ENCODE measurements at regions not wholly inside any gene's neighbourhood (a gene's known extent, or its start where the extent isn't known, plus 50 kb on each side); places are given as distances from the start of the nearest gene placed in this dataset.

- Histone ChIP-seq H3K4me1 (ENCODE audit: insufficient read depth, low read length) (no peaks in the 10 kb centered on the region), H3K4me3 (ENCODE audit: low read length) (no peak overlapping the region), H3K27ac (ENCODE audit: low read depth in 1 of 2, low read length in 2 of 2) (no peak overlapping the region), H3K9me3 (ENCODE audit: control insufficient read depth in 1 of 2, insufficient read depth in 1 of 2, low read length in 2 of 2) (no peaks in the 10 kb centered on the region), H3K27me3 (ENCODE audit: control insufficient read depth in 1 of 2, insufficient read depth in 2 of 2, low read length in 2 of 2) (no peaks in the 10 kb centered on the region), H3K36me3 (ENCODE audit: insufficient read depth, low read length) (no peaks in the 10 kb centered on the region)
- no peaks in the 10 kb centered on the region for H3K36me3 Mint-ChIP-seq (ENCODE audit: low read depth)
- CTCF ChIA-PET: no interaction called here
- no peak for TF ChIP-seq CTCF (IDR thresholded peaks at IDR 0.05)
- intact Hi-C loops (cut with DNase I, micrococcal nuclease): no loop called here
- ATAC-seq (ENCODE audit: poor library complexity): no peak
- POLR2A ChIA-PET: no interaction called here
- H3K27me3 Mint-ChIP-seq: no peaks in the 10 kb centered on the region
- no peak overlapping the region for H3K4me3 Mint-ChIP-seq
- no peak overlapping the region for H3K27ac Mint-ChIP-seq
- no peaks in the 10 kb centered on the region for H3K9me3 Mint-ChIP-seq
- no peaks in the 10 kb centered on the region for H3K4me1 Mint-ChIP-seq (ENCODE audit: low read depth)
- no peak for DNase-seq
These were observed 112.5 kb upstream of the MAP9 start for GRCh38 chr4:155489271-155489670.

- intact Hi-C loops (cut with DNase I, micrococcal nuclease): no loop called here
- Mint-ChIP-seq H3K4me1 (ENCODE audit: low read depth) (no peaks in the 10 kb centered on the region), H3K4me3 (no peak overlapping the region), H3K9me3 (no peaks in the 10 kb centered on the region), H3K27ac (no peak overlapping the region), H3K36me3 (ENCODE audit: low read depth) (no peaks in the 10 kb centered on the region), H3K27me3 (no peaks in the 10 kb centered on the region)
- ChIA-PET POLR2A (no interaction called here), CTCF (no interaction called here)
- Histone ChIP-seq H3K9me3 (ENCODE audit: control insufficient read depth in 1 of 2, insufficient read depth in 1 of 2, low read length in 2 of 2) (no peaks in the 10 kb centered on the region), H3K36me3 (ENCODE audit: insufficient read depth, low read length) (no peaks in the 10 kb centered on the region), H3K27me3 (ENCODE audit: control insufficient read depth in 1 of 2, insufficient read depth in 2 of 2, low read length in 2 of 2) (no peaks in the 10 kb centered on the region), H3K4me3 (ENCODE audit: low read length) (no peak overlapping the region), H3K4me1 (ENCODE audit: insufficient read depth, low read length) (no peaks in the 10 kb centered on the region), H3K27ac (ENCODE audit: low read depth in 1 of 2, low read length in 2 of 2) (no peak overlapping the region)
- no peak for TF ChIP-seq CTCF (IDR thresholded peaks at IDR 0.05)
- no peak for DNase-seq
- no peak for ATAC-seq (ENCODE audit: poor library complexity)
These were observed 111.9 kb upstream of the MAP9 start for GRCh38 chr4:155488691-155489090.

- DNase-seq (no peak), ATAC-seq (ENCODE audit: poor library complexity) (no peak)
- H3K36me3 ChIP-seq (ENCODE audit: insufficient read depth, low read length): no peaks in the 10 kb centered on the region
- no peaks in the 10 kb centered on the region for H3K4me1 Mint-ChIP-seq (ENCODE audit: low read depth)
- no peak overlapping the region for H3K4me3 ChIP-seq (ENCODE audit: low read length)
- no peak overlapping the region for H3K27ac Mint-ChIP-seq
- CTCF ChIA-PET: no interaction called here
- no peak overlapping the region for H3K27ac ChIP-seq (ENCODE audit: low read depth in 1 of 2, low read length in 2 of 2)
- no peak for TF ChIP-seq CTCF (IDR thresholded peaks at IDR 0.05)
- no peaks in the 10 kb centered on the region for H3K9me3 ChIP-seq (ENCODE audit: control insufficient read depth in 1 of 2, insufficient read depth in 1 of 2, low read length in 2 of 2)
- H3K27me3 Mint-ChIP-seq: no peaks in the 10 kb centered on the region
- no peaks in the 10 kb centered on the region for H3K36me3 Mint-ChIP-seq (ENCODE audit: low read depth)
- no peaks in the 10 kb centered on the region for H3K27me3 ChIP-seq (ENCODE audit: control insufficient read depth in 1 of 2, insufficient read depth in 2 of 2, low read length in 2 of 2)
- no peak overlapping the region for H3K4me3 Mint-ChIP-seq
- no peaks in the 10 kb centered on the region for H3K9me3 Mint-ChIP-seq
- intact Hi-C loops (cut with DNase I, micrococcal nuclease): no loop called here
- POLR2A ChIA-PET: no interaction called here
- no peaks in the 10 kb centered on the region for H3K4me1 ChIP-seq (ENCODE audit: insufficient read depth, low read length)
These were observed 110.4 kb upstream of the MAP9 start for GRCh38 chr4:155487210-155487609.

All from CD4-positive, alpha-beta T cell (primary cell).